Body of pancreas (tissue), 4 donors: ENCODE measurements at regions not wholly inside any gene's neighbourhood (a gene's known extent, or its start where the extent isn't known, plus 50 kb on each side); places are given as distances from the start of the nearest gene placed in this dataset.

Source experiments
- POLR2A ChIP-seq, 3 donors: fragments of 450-650 bp; IDR thresholded peaks; one replicate each; pipeline ENCODE4 v1.6.1; 2016; ENCODE audit warnings: antibody characterized with exemption in 3 of 3, mild to moderate bottlenecking in 2 of 3
- TF ChIP-seq, protein P1 (sequence below), 7 experiments: fragments of 450-650 bp in 4 of 7; fragments of 200-600 bp in 3 of 7; sonication (generic) in 3 of 7; IDR thresholded peaks; one replicate each; pipeline ENCODE4 v1.5.1; 2016 to 2019; ENCODE audit warnings: antibody characterized with exemption in 7 of 7

DNA sequence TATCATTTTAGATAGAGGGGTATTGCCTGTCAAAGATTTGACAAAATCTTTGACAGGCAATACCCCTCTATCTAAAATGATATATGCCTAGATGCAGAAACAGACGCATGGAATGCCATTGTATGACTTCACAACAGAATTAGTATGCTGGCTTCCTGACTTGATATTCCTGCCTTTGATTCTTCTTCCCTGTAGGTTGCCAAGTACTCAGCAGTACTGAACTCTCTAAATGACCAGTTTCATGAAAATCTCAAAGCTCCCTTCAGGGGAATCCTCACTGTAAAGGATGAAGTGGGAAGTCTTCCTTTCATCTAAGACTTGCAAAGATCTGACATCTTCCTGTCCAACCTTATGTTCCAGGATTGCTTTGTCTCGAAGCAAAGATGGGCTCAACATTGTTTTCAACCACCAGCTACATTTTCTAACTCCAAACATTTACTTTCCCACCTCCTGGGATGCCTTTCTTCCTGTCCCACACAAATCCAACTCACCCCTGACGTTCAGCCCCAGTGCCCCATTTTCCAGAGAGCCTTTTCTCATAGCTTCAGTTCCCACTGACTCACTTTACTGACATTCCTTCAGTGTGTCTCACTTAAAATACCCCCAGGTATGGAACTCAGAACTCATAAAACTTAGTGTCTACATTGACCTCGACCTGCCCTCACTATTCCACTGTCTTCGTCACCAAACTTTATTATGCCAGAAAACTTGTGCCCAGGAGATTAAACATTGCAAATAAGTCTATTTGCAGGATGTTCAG, 67.3 kb upstream of the KCNJ6 start:
- TF ChIP-seq, protein P1, sequence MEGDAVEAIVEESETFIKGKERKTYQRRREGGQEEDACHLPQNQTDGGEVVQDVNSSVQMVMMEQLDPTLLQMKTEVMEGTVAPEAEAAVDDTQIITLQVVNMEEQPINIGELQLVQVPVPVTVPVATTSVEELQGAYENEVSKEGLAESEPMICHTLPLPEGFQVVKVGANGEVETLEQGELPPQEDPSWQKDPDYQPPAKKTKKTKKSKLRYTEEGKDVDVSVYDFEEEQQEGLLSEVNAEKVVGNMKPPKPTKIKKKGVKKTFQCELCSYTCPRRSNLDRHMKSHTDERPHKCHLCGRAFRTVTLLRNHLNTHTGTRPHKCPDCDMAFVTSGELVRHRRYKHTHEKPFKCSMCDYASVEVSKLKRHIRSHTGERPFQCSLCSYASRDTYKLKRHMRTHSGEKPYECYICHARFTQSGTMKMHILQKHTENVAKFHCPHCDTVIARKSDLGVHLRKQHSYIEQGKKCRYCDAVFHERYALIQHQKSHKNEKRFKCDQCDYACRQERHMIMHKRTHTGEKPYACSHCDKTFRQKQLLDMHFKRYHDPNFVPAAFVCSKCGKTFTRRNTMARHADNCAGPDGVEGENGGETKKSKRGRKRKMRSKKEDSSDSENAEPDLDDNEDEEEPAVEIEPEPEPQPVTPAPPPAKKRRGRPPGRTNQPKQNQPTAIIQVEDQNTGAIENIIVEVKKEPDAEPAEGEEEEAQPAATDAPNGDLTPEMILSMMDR (IDR thresholded peaks at IDR 0.05) = no peak
- no peak for TF ChIP-seq POLR2A (IDR thresholded peaks at IDR 0.05)
